GM12872 (cell line): ENCODE measurements at regions not wholly inside any gene's neighbourhood (a gene's known extent, or its start where the extent isn't known, plus 50 kb on each side); places are given as distances from the start of the nearest gene placed in this dataset.

Experiments
- CTCF ChIP-seq: IDR thresholded peaks from 3 replicates; pipeline ENCODE4 v1.5.1; 2011; ENCODE audit warnings: low read depth, mild to moderate bottlenecking, low read length, moderate library complexity; ENCODE audit not compliant: insufficient read depth

- no peak for TF ChIP-seq CTCF
Observed at GRCh38 chr2:513981-514706, 163.1 kb downstream of the TMEM18 start.

GRCh38 chr2:510839-511238, 166.4 kb downstream of the TMEM18 start:
- TF ChIP-seq CTCF = no peak

GRCh38 chr2:509888-510287, 167.3 kb downstream of the TMEM18 start:
- no peak for TF ChIP-seq CTCF

GRCh38 chr2:508121-508520, 169.1 kb downstream of the TMEM18 start:
- TF ChIP-seq CTCF = no peak

GRCh38 chr2:506866-507265, 170.3 kb downstream of the TMEM18 start:
- no peak for TF ChIP-seq CTCF

GRCh38 chr2:506451-506850, 170.8 kb downstream of the TMEM18 start:
- TF ChIP-seq CTCF = no peak

GRCh38 chr2:505941-506340, 171.3 kb downstream of the TMEM18 start:
- no peak for TF ChIP-seq CTCF
